Astrocyte of the cerebellum (primary cell): ENCODE measurements at regions not wholly inside any gene's neighbourhood (a gene's known extent, or its start where the extent isn't known, plus 50 kb on each side); places are given as distances from the start of the nearest gene placed in this dataset.

Experiments
- DNase-seq: peaks from one replicate; pipeline ENCODE4 v3.0.0-alpha.2; 2011; ENCODE audit warnings: low read depth
- H3K4me3 ChIP-seq: 2 replicates; pipeline ENCODE4 v1.5.1; 2011; ENCODE audit warnings: mild to moderate bottlenecking, low read depth, low read length, moderate library complexity
- in situ Hi-C: cut with HindIII; loops from 2 replicates; pipeline ENCODE4 v1.10.0; 2017; ENCODE audit warnings: low sequenced_read_pairs
- TF ChIP-seq, protein P1 (sequence below): IDR thresholded peaks from 2 replicates; pipeline ENCODE4 v1.5.1; 2012; ENCODE audit warnings: low read length, low read depth, moderate library complexity, mild to moderate bottlenecking; ENCODE audit errors: missing control alignments

DNA sequence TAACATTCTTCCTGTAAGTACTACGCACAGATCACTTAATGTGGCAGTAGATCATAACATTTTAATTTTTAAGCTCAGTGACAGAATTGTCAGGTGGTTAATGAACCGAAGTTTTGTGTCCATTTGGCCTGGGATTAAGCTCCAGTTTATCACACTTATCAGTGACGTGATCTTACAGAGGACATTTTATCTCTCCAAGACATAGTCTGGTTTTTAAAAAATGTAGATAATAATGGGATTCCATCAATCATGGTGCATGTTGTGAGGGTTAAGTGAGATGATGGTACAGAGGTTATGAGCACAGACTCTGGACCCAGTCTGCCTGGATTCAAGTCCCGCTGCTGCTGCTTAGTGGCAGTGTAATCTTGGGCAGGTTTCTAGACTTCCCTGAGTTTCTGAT lies 66.0 kb upstream of the ZFAND5 start:
- no peak overlapping the region for H3K4me3 ChIP-seq
- TF ChIP-seq, protein P1, sequence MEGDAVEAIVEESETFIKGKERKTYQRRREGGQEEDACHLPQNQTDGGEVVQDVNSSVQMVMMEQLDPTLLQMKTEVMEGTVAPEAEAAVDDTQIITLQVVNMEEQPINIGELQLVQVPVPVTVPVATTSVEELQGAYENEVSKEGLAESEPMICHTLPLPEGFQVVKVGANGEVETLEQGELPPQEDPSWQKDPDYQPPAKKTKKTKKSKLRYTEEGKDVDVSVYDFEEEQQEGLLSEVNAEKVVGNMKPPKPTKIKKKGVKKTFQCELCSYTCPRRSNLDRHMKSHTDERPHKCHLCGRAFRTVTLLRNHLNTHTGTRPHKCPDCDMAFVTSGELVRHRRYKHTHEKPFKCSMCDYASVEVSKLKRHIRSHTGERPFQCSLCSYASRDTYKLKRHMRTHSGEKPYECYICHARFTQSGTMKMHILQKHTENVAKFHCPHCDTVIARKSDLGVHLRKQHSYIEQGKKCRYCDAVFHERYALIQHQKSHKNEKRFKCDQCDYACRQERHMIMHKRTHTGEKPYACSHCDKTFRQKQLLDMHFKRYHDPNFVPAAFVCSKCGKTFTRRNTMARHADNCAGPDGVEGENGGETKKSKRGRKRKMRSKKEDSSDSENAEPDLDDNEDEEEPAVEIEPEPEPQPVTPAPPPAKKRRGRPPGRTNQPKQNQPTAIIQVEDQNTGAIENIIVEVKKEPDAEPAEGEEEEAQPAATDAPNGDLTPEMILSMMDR = no peak
- in situ Hi-C loops = no loop called here
- no peak for DNase-seq

DNA sequence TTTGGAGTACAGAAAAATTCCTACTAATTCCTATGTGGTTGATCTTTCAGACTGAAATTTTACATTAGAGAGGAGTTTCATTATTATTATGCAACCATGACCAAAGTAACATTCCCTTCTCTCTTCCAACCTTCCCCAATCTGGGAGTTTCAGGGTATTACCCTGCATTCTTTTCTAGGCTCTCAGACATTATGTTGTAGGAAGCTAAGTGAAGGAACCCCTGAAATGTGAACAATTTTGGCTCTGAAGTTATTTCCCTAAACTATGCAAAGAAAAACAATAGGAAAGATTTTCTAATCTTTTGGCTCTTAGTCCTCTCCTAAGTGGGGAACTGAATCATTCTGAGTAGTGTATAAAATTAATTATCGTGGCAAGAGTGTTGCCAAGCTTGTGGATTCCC lies 63.3 kb upstream of the ZFAND5 start:
- no peak overlapping the region for H3K4me3 ChIP-seq
- TF ChIP-seq, protein P1 = no peak
- in situ Hi-C loops = no loop called here
- DNase-seq = peak; percentile 78

DNA sequence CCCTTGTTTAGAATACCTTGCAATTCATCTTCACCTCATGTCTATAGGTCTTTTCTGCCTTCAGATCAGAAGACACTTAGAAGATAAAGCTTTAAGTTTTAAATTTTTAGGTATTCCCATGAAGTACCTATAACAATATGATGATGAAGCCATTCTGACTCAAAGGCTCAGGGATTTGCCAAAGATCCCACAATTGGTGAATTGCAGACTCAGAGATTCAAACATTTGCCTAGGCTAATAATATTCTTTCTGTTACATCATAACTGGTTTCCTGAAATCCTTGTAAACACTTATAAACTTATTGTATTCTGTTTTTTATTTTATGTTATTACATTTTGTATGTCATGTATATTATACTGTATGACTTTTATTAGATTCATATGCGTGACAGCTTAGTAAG lies 62.8 kb upstream of the ZFAND5 start:
- DNase-seq = no peak
- in situ Hi-C loops = no loop called here
- no peak overlapping the region for H3K4me3 ChIP-seq
- TF ChIP-seq, protein P1 = no peak

DNA sequence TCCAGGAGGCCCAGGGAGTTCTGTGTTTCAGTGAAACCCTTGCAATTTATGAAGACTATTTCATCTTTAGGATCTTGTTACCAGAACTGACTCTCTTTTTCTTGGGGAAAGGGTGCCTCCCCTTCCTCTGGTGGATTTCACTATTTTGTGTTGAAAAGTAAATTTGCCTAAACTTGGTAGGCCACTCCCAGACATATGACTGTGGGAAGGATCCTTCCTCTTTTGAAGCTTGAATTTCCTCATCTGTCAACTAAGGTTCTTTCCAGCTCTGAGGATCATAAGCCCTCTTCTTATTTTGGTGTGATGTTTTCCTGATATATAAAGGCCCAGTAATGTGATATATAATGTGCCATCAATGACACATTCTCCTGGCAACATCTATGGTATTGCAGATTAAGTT lies 59.1 kb upstream of the ZFAND5 start:
- in situ Hi-C loops = no loop called here
- DNase-seq = no peak

DNA sequence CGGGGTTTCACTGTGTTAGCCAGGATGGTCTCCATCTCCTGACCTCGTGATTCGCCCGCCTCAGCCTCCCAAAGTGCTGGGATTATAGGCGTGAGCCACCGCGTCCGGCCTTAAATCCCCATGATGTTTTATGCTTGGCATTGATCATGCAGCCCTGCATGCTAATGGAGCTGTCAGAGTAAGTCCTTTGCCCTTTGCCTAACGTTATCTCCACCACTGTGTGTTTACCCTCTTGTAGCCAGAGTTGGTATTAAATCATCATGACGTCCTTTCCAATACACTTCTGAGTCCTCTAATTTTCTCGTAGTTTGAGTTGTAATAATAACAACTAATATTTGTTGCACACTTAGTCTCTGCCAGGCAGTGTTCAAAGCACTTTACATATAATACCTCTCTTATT lies 57.2 kb upstream of the ZFAND5 start:
- no peak for DNase-seq
- no peak overlapping the region for H3K4me3 ChIP-seq
- TF ChIP-seq, protein P1 = no peak
- in situ Hi-C loops = no loop called here

More for the DNA sequence above, 59.1 kb upstream of the ZFAND5 start:
- H3K4me3 ChIP-seq = no peak overlapping the region
- TF ChIP-seq, protein P1 = no peak

DNA sequence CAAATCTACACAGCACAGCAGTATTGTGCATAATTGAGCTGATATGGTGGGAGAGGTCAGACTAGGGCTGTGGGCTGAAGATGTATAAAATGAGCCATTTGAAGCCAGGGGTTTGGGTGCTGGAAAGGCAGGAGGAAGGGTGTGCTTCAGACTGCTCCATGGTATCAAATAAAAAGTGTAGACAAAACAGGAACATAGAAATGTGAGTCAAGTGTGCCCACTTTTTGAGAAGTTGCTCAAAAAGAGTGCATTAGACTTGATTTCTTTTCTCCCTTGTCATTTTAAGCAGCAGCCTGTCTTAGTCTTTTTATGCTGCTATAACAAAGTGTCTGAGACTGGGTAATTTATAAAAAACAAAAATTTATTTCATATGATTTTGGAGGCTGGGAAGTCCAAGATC lies 55.8 kb upstream of the ZFAND5 start:
- no peak for DNase-seq
- H3K4me3 ChIP-seq = no peak overlapping the region
- in situ Hi-C loops = no loop called here
- TF ChIP-seq, protein P1 = no peak

DNA sequence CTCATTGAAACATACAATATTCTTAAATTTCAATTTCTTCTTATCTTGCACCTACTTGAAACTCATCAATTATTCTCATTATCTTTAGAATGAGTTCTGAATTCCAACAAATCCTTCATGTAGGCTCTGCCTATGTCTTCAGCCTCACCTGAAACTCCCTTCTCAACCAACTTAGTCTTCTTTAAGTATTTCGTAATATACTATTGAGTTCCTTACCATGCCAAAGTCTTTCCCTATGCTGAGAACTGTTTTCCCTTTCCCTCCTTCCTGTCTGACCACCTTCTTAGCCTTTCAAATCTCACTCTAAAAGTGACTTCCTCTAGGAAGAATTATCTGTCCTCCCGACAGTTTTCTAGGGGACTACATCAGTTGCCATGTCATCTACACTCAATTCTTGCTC lies 50.9 kb upstream of the ZFAND5 start:
- no peak overlapping the region for H3K4me3 ChIP-seq
- in situ Hi-C loops = no loop called here
- TF ChIP-seq, protein P1 = no peak
- DNase-seq = no peak
